WTC11 (cell line): ENCODE measurements at regions not wholly inside any gene's neighbourhood (a gene's known extent, or its start where the extent isn't known, plus 50 kb on each side); places are given as distances from the start of the nearest gene placed in this dataset.

Source experiments
- ATF3 ChIP-seq: sonication (generic); formaldehyde crosslinking; conservative IDR thresholded peaks from 2 replicates; pipeline ENCODE4 v1.8.1; 2022; ENCODE audit warnings: mild to moderate bottlenecking, missing genetic modification reagents
- ATF6 ChIP-seq: sonication (generic); formaldehyde crosslinking; IDR thresholded peaks from 2 replicates; pipeline ENCODE4 v1.8.1; 2023; ENCODE audit warnings: mild to moderate bottlenecking, missing genetic modification reagents
- CBFB ChIP-seq: sonication (generic); formaldehyde crosslinking; IDR thresholded peaks from 2 replicates; pipeline ENCODE4 v1.8.1; 2022; ENCODE audit warnings: mild to moderate bottlenecking, low read depth, missing genetic modification reagents
- CTCF ChIP-seq: fragments of 200-600 bp; IDR thresholded peaks from 2 replicates; pipeline ENCODE4 v1.8.0; 2022; ENCODE audit warnings: antibody characterized with exemption
- ERG ChIP-seq: fragments of 250-450 bp; sonication (Bioruptor Pico); IDR thresholded peaks from 2 replicates; pipeline ENCODE4 v1.8.0; 2021; ENCODE audit warnings: mild to moderate bottlenecking
- KAT7 ChIP-seq: sonication (generic); formaldehyde crosslinking; IDR thresholded peaks from 2 replicates; pipeline ENCODE4 v1.8.1; 2023; ENCODE audit warnings: missing genetic modification reagents, mild to moderate bottlenecking, borderline replicate concordance
- PRRX2 ChIP-seq: fragments of 250-450 bp; sonication (Bioruptor Pico); IDR thresholded peaks from 2 replicates; pipeline ENCODE4 v1.8.0; 2021; ENCODE audit warnings: mild to moderate bottlenecking
- TP53 ChIP-seq: sonication (generic); formaldehyde crosslinking; IDR thresholded peaks from 2 replicates; pipeline ENCODE4 v1.8.1; 2023; ENCODE audit warnings: mild to moderate bottlenecking, missing genetic modification reagents
- USF2 ChIP-seq: sonication (generic); formaldehyde crosslinking; IDR thresholded peaks from 2 replicates; pipeline ENCODE4 v1.8.1; 2023; ENCODE audit warnings: mild to moderate bottlenecking, missing genetic modification reagents, moderate library complexity
- ZNF416 ChIP-seq: fragments of 250-450 bp; sonication (Bioruptor Pico); IDR thresholded peaks from 2 replicates; pipeline ENCODE4 v1.9.0; 2021; ENCODE audit warnings: mild to moderate bottlenecking, inconsistent platforms

- no peak for TF ChIP-seq ZNF416 (CRISPR knock-in tag)
- no peak for TF ChIP-seq CTCF
- TF ChIP-seq ATF3 (CRISPR knock-in tag): no peak
- no peak for TF ChIP-seq CBFB
- no peak for TF ChIP-seq KAT7
- TF ChIP-seq TP53: no peak
- TF ChIP-seq PRRX2 (CRISPR knock-in tag): no peak
- TF ChIP-seq ATF6 (CRISPR knock-in tag): no peak
- no peak for TF ChIP-seq ERG (CRISPR knock-in tag)
- no peak for TF ChIP-seq USF2
Observed at GRCh38 chr10:61845950-61846268, 55.6 kb upstream of the ARID5B start.
